ACHN (cell line): ENCODE measurements at regions not wholly inside any gene's neighbourhood (a gene's known extent, or its start where the extent isn't known, plus 50 kb on each side); places are given as distances from the start of the nearest gene placed in this dataset.

Experiments used
- DNase-seq: peaks from one replicate; pipeline ENCODE4 v3.0.0-alpha.2; 2015
- in situ Hi-C: cut with HindIII; loops from 2 replicates; pipeline ENCODE4 v1.10.0; 2017; ENCODE audit warnings: low sequenced_read_pairs, low pct_ligation_motif_present, low pct_unique_long_range_greater_than_20kb

- DNase-seq = no peak
- in situ Hi-C loops = no loop called here
Measured at GRCh38 chr1:88009916-88010315, 674.2 kb upstream of the PKN2 start.

GRCh38 chr1:88013485-88013884 lies 670.6 kb upstream of the PKN2 start:
- DNase-seq = no peak
- in situ Hi-C loops = no loop called here

GRCh38 chr1:88014131-88014530 lies 669.9 kb upstream of the PKN2 start:
- in situ Hi-C loops = no loop called here
- DNase-seq = no peak

- in situ Hi-C loops = no loop called here
- DNase-seq = no peak
Measured at GRCh38 chr1:88016947-88017346, 667.1 kb upstream of the PKN2 start.

GRCh38 chr1:88021529-88021928 lies 662.5 kb upstream of the PKN2 start:
- DNase-seq = no peak
- in situ Hi-C loops = no loop called here

- in situ Hi-C loops = no loop called here
- DNase-seq = no peak
Measured at GRCh38 chr1:88022516-88022915, 661.6 kb upstream of the PKN2 start.

GRCh38 chr1:88029142-88029541 lies 654.9 kb upstream of the PKN2 start:
- in situ Hi-C loops = no loop called here
- DNase-seq = no peak

GRCh38 chr1:88029899-88030298 lies 654.2 kb upstream of the PKN2 start:
- in situ Hi-C loops = no loop called here
- DNase-seq = no peak

- no peak for DNase-seq
- in situ Hi-C loops = no loop called here
Measured at GRCh38 chr1:88035578-88035977, 648.5 kb upstream of the PKN2 start.

GRCh38 chr1:88036345-88037014 lies 647.6 kb upstream of the PKN2 start:
- in situ Hi-C loops = no loop called here
- no peak for DNase-seq

GRCh38 chr1:88039240-88039639 lies 644.8 kb upstream of the PKN2 start:
- in situ Hi-C loops = no loop called here
- DNase-seq = no peak

- in situ Hi-C loops = no loop called here
- DNase-seq = no peak
Measured at GRCh38 chr1:88043834-88044233, 640.2 kb upstream of the PKN2 start.

GRCh38 chr1:88052167-88052566 lies 631.9 kb upstream of the PKN2 start:
- no peak for DNase-seq
- in situ Hi-C loops = no loop called here

GRCh38 chr1:88053065-88053464 lies 631.0 kb upstream of the PKN2 start:
- in situ Hi-C loops = no loop called here
- no peak for DNase-seq

GRCh38 chr1:88056881-88057280 lies 627.2 kb upstream of the PKN2 start:
- DNase-seq = no peak
- in situ Hi-C loops = no loop called here

GRCh38 chr1:88058205-88058604 lies 625.9 kb upstream of the PKN2 start:
- in situ Hi-C loops = no loop called here

GRCh38 chr1:88060112-88060673 lies 623.9 kb upstream of the PKN2 start:
- no peak for DNase-seq
- in situ Hi-C loops = no loop called here

More at GRCh38 chr1:88058205-88058604, 625.9 kb upstream of the PKN2 start:
- no peak for DNase-seq

- in situ Hi-C loops = no loop called here
Measured at GRCh38 chr1:88060750-88061491, 623.2 kb upstream of the PKN2 start.

GRCh38 chr1:88061492-88062177 lies 622.4 kb upstream of the PKN2 start:
- in situ Hi-C loops = no loop called here
- DNase-seq = peak; percentile 76

More at GRCh38 chr1:88060750-88061491, 623.2 kb upstream of the PKN2 start:
- DNase-seq = no peak
